ENCODE measurements at regions not wholly inside any gene's neighbourhood (a gene's known extent, or its start where the extent isn't known, plus 50 kb on each side); places are given as distances from the start of the nearest gene placed in this dataset.
"Not testable (repeated sequence)": the region's sequence is repeated elsewhere in the genome, so short reads cannot be mapped to it uniquely, and the experiment has no call there.

GRCh38 chr18:4765401-4765800, 310.3 kb upstream of the DLGAP1 start:
- Histone ChIP-seq H3K27ac (no peak overlapping the region), H3K4me3 (no peak overlapping the region), H3K4me1 (no peaks in the 10 kb centered on the region), H3K9me3 (no peaks in the 10 kb centered on the region), H3K27me3 (no peaks in the 10 kb centered on the region), H3K36me3 (no peaks in the 10 kb centered on the region)
- TF ChIP-seq CTCF (IDR thresholded peaks at IDR 0.05) (no peak), POLR2AphosphoS5 (IDR thresholded peaks at IDR 0.05) (no peak), EP300 (IDR thresholded peaks at IDR 0.05) (no peak), POLR2A (IDR thresholded peaks at IDR 0.05) (no peak)
- 75 to 89% methylated on average over 3 of the region's 3 CpGs for WGBS, 2 donors
- DNase-seq, result no peak
- no peak for ATAC-seq (ENCODE audit: low FRiP score in 2 of 2)

GRCh38 chr18:4762330-4762729, 307.2 kb upstream of the DLGAP1 start:
- Histone ChIP-seq H3K4me3 (no peak overlapping the region), H3K4me1 (no peaks in the 10 kb centered on the region), H3K36me3 (no peaks in the 10 kb centered on the region), H3K27me3 (no peaks in the 10 kb centered on the region), H3K9me3 (no peaks in the 10 kb centered on the region), H3K27ac (no peak overlapping the region)
- 35 to 42% methylated on average over 3 of the region's 3 CpGs for WGBS, 2 donors
- no peak for TF ChIP-seq CTCF (IDR thresholded peaks at IDR 0.05)
- no peak for TF ChIP-seq POLR2A (IDR thresholded peaks at IDR 0.05)
- no peak for TF ChIP-seq POLR2AphosphoS5 (IDR thresholded peaks at IDR 0.05)
- no peak for TF ChIP-seq EP300 (IDR thresholded peaks at IDR 0.05)
- ATAC-seq (ENCODE audit: low FRiP score in 2 of 2) (no peak), DNase-seq (no peak)

GRCh38 chr18:4758980-4759379, 303.9 kb upstream of the DLGAP1 start:
- Histone ChIP-seq H3K4me1 (no peaks in the 10 kb centered on the region), H3K36me3 (no peaks in the 10 kb centered on the region), H3K4me3 (no peak overlapping the region), H3K27me3 (no peaks in the 10 kb centered on the region), H3K9me3 (no peaks in the 10 kb centered on the region), H3K27ac (no peak overlapping the region)
- DNase-seq, result no peak
- TF ChIP-seq EP300 (IDR thresholded peaks at IDR 0.05) (no peak), POLR2A (IDR thresholded peaks at IDR 0.05) (no peak), CTCF (IDR thresholded peaks at IDR 0.05) (no peak), POLR2AphosphoS5 (IDR thresholded peaks at IDR 0.05) (no peak)
- WGBS, 2 donors, result 51 to 54% methylated on average over 4 of the region's 4 CpGs
- no peak for ATAC-seq (ENCODE audit: low FRiP score in 2 of 2)

- no peaks in the 10 kb centered on the region for H3K36me3 ChIP-seq
- WGBS, 2 donors, result 72 to 77% methylated on average over 4 of the region's 4 CpGs
- no peak overlapping the region for H3K27ac ChIP-seq
- H3K4me1 ChIP-seq, result no peaks in the 10 kb centered on the region
- no peak overlapping the region for H3K4me3 ChIP-seq
- TF ChIP-seq EP300 (IDR thresholded peaks at IDR 0.05), result no peak
- no peak for TF ChIP-seq CTCF (IDR thresholded peaks at IDR 0.05)
- TF ChIP-seq POLR2AphosphoS5 (IDR thresholded peaks at IDR 0.05), result no peak
- no peak for TF ChIP-seq POLR2A (IDR thresholded peaks at IDR 0.05)
- DNase-seq (no peak), ATAC-seq (ENCODE audit: low FRiP score in 2 of 2) (no peak)
- H3K9me3 ChIP-seq, result no peaks in the 10 kb centered on the region
- H3K27me3 ChIP-seq, result no peaks in the 10 kb centered on the region
Measured at GRCh38 chr18:4755848-4756247, 300.7 kb upstream of the DLGAP1 start.

GRCh38 chr18:4753151-4753550, 298.0 kb upstream of the DLGAP1 start:
- H3K27me3 ChIP-seq, result not testable (repeated sequence)

More at GRCh38 chr18:4753151-4753550, 298.0 kb upstream of the DLGAP1 start:
- not testable (repeated sequence) for H3K4me3 ChIP-seq; H3K36me3 ChIP-seq; DNase-seq; ATAC-seq (ENCODE audit: low FRiP score in 2 of 2); H3K27ac ChIP-seq; H3K4me1 ChIP-seq; H3K9me3 ChIP-seq
- 68% methylated on average over 6 of the region's 6 CpGs for WGBS, 2 donors
